Hepatocyte (in vitro differentiated cells): ENCODE measurements at regions not wholly inside any gene's neighbourhood (a gene's known extent, or its start where the extent isn't known, plus 50 kb on each side); places are given as distances from the start of the nearest gene placed in this dataset.

Experiments used
- DNase-seq: peaks from one replicate; pipeline ENCODE4 v3.0.0-alpha.2; 2016; ENCODE audit warnings: low spot score
- H2AFZ ChIP-seq: fragments of 200-600 bp; sonication (generic); 2 replicates; pipeline ENCODE4 v1.6.0; 2016; ENCODE audit warnings: antibody characterized with exemption, mild to moderate bottlenecking
- H3K27ac ChIP-seq: fragments of 200-600 bp; sonication (generic); 2 replicates; pipeline ENCODE4 v1.5.1; 2016; ENCODE audit warnings: mild to moderate bottlenecking
- H3K27me3 ChIP-seq: fragments of 200-600 bp; sonication (generic); 2 replicates; pipeline ENCODE4 v1.6.1; 2016
- H3K36me3 ChIP-seq: fragments of 200-600 bp; sonication (generic); replicated peaks from 2 replicates; pipeline ENCODE4 v1.5.1; 2016; ENCODE audit warnings: low read depth; ENCODE audit not compliant: insufficient read depth
- H3K4me1 ChIP-seq: fragments of 200-600 bp; sonication (generic); 2 replicates; pipeline ENCODE4 v1.5.1; 2016; ENCODE audit warnings: mild to moderate bottlenecking, moderate library complexity; ENCODE audit not compliant: insufficient read depth
- H3K4me2 ChIP-seq: fragments of 200-600 bp; sonication (generic); 2 replicates; pipeline ENCODE4 v1.6.0; 2016
- H3K4me3 ChIP-seq: fragments of 200-600 bp; sonication (generic); 2 replicates; pipeline ENCODE4 v1.5.1; 2016; ENCODE audit warnings: mild to moderate bottlenecking
- H3K79me2 ChIP-seq: fragments of 200-600 bp; sonication (generic); 2 replicates; pipeline ENCODE4 v1.6.0; 2017; ENCODE audit warnings: mild to moderate bottlenecking
- H3K9me2 ChIP-seq: fragments of 200-600 bp; sonication (generic); replicated peaks from 2 replicates; pipeline ENCODE4 v1.6.0; 2017; ENCODE audit warnings: mild to moderate bottlenecking; ENCODE audit not compliant: insufficient read depth
- H3K9me3 ChIP-seq: fragments of 200-600 bp; sonication (generic); 2 replicates; pipeline ENCODE4 v1.5.1; 2016; ENCODE audit warnings: low read depth, mild to moderate bottlenecking
- H4K20me1 ChIP-seq: fragments of 200-600 bp; sonication (generic); 2 replicates; pipeline ENCODE4 v1.6.0; 2016; ENCODE audit warnings: mild to moderate bottlenecking; ENCODE audit not compliant: insufficient read depth, poor library complexity, severe bottlenecking
- EZH2 ChIP-seq: fragments of 200-600 bp; sonication (generic); IDR thresholded peaks from 2 replicates; pipeline ENCODE4 v1.6.1; 2016; ENCODE audit warnings: antibody characterized with exemption, mild to moderate bottlenecking, borderline replicate concordance
- EZH2phosphoT487 ChIP-seq: fragments of 200-600 bp; sonication (generic); IDR thresholded peaks from one replicate; pipeline ENCODE4 v1.6.1; 2018; ENCODE audit warnings: antibody characterized with exemption, mild to moderate bottlenecking, low read depth, moderate library complexity; ENCODE audit not compliant: unreplicated experiment, severe bottlenecking
- WGBS: methylation state at CpG from one replicate; pipeline ENCODE4 v1.1.6; 2016; ENCODE audit warnings: low lambda C conversion rate; ENCODE audit errors: missing lambda C conversion rate; 5-methylcytosine and 5-hydroxymethylcytosine counted together
- TF ChIP-seq, protein P1 (sequence below): fragments of 200-600 bp; sonication (generic); IDR thresholded peaks from 2 replicates; pipeline ENCODE4 v1.5.1; 2016; ENCODE audit warnings: antibody characterized with exemption, mild to moderate bottlenecking; ENCODE audit not compliant: poor library complexity

DNA sequence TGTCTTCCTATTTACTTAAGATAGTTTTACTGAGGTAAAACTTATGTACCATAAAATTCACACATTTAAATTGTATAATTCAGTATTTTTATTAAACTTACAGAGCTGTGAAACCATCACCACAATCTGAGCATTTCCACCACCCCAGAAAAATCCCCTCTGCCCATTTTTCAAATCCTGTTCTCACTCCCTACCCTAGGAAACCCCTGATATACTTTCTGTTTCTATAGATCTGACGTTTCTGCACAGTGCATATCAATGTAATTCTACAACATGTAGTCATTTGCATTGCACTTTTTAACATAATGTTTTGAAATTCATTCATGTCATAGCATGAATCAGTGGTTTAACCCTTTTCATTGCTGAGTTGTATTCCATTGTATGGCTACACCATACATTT is 96.7 kb upstream of the OPRM1 start:
- no peaks in the 10 kb centered on the region for H3K27me3 ChIP-seq
- H3K9me3 ChIP-seq: no peaks in the 10 kb centered on the region
- no peak for DNase-seq
- WGBS: 93% methylated on average over 1 of the region's 1 CpG
- H3K4me1 ChIP-seq: peaks cover 5% of the 10 kb centered on the region
- no peak overlapping the region for H3K27ac ChIP-seq
- no peak overlapping the region for H3K4me2 ChIP-seq
- no peaks in the 10 kb centered on the region for H3K36me3 ChIP-seq
- H3K9me2 ChIP-seq: no peaks in the 10 kb centered on the region
- no peak overlapping the region for H3K4me3 ChIP-seq
- no peaks in the 10 kb centered on the region for H4K20me1 ChIP-seq
- TF ChIP-seq EZH2phosphoT487 (no peak), EZH2 (no peak)
- TF ChIP-seq, protein P1, sequence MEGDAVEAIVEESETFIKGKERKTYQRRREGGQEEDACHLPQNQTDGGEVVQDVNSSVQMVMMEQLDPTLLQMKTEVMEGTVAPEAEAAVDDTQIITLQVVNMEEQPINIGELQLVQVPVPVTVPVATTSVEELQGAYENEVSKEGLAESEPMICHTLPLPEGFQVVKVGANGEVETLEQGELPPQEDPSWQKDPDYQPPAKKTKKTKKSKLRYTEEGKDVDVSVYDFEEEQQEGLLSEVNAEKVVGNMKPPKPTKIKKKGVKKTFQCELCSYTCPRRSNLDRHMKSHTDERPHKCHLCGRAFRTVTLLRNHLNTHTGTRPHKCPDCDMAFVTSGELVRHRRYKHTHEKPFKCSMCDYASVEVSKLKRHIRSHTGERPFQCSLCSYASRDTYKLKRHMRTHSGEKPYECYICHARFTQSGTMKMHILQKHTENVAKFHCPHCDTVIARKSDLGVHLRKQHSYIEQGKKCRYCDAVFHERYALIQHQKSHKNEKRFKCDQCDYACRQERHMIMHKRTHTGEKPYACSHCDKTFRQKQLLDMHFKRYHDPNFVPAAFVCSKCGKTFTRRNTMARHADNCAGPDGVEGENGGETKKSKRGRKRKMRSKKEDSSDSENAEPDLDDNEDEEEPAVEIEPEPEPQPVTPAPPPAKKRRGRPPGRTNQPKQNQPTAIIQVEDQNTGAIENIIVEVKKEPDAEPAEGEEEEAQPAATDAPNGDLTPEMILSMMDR: no peak
- H2AFZ ChIP-seq: no peak overlapping the region
- no peaks in the 10 kb centered on the region for H3K79me2 ChIP-seq

DNA sequence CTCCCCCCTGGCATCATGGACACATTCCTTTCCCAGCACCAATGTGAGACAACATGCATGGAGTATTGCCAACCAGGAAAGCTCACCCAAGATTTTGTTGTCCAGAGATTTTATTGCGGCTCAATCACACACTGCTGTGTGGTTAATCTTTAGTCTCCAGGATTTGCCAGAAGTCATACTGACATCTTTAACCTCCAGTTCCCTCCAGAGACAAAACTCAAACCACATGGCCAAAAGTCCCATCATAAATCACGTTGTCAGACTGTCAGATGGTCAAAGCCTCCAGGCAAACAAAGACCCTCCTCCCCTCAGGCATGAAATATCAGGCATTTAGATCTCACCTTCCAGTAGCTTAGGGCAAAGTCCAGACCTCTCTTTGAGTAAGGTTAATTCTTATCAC is 97.3 kb upstream of the OPRM1 start:
- Histone ChIP-seq H2AFZ (no peak overlapping the region), H3K79me2 (no peaks in the 10 kb centered on the region), H3K4me2 (no peak overlapping the region), H3K4me3 (no peak overlapping the region), H3K36me3 (no peaks in the 10 kb centered on the region), H3K9me3 (no peaks in the 10 kb centered on the region), H4K20me1 (no peaks in the 10 kb centered on the region), H3K9me2 (no peaks in the 10 kb centered on the region), H3K27me3 (no peaks in the 10 kb centered on the region), H3K27ac (no peak overlapping the region), H3K4me1 (peaks cover 5% of the 10 kb centered on the region)
- peak; percentile 67 for DNase-seq
- no peak for TF ChIP-seq EZH2
- no peak for TF ChIP-seq EZH2phosphoT487
- TF ChIP-seq, protein P1: no peak
- 42% methylated on average over 2 of the region's 2 CpGs for WGBS

DNA sequence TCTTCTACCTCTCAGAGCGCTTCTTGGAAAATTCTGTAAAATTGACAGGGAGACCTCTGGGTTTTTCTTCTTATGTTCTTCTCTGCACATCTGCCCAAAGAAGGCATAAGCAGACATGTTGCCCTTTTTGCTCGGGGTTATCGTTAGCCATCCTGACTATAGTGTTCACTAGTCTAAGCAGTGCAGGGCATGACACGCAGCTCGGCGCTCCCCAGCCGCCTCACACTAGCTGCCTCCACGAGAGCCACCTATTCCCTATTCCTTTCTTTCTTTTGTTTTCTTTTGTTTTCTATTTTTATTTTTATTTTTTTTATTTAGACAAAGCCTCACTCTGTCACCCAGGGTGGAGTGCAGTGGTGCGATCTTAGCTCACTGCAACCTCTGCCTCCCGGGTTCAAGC is 100.2 kb upstream of the OPRM1 start:
- Histone ChIP-seq H3K4me3 (no peak overlapping the region), H4K20me1 (no peaks in the 10 kb centered on the region), H3K4me1 (peaks cover 5% of the 10 kb centered on the region), H3K27me3 (no peaks in the 10 kb centered on the region), H3K79me2 (no peaks in the 10 kb centered on the region), H3K9me3 (no peaks in the 10 kb centered on the region), H3K27ac (no peak overlapping the region), H3K36me3 (no peaks in the 10 kb centered on the region), H2AFZ (no peak overlapping the region), H3K4me2 (no peak overlapping the region), H3K9me2 (no peaks in the 10 kb centered on the region)
- no peak for DNase-seq
- TF ChIP-seq EZH2 (no peak), EZH2phosphoT487 (no peak)
- TF ChIP-seq, protein P1: no peak
- WGBS: 77% methylated on average over 10 of the region's 10 CpGs

DNA sequence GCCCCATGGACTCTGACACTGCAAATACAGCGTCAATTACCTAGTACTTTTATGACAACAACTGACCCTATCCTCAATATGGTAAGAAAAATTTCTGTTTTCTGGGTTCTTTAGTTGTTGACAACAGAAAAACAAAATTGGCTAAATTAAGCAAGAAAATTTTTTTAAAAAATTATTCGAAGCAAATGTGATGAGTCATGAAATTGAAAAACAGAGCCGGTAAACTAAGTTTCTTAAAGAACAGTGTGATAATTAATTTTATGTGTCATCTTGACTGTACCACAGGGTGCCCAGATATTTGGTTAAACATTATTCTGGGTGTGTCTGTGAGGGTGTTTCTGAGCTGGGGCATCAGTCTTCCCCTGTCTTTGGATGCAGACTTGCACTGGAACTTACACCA is 107.6 kb upstream of the OPRM1 start:
- Histone ChIP-seq H4K20me1 (no peaks in the 10 kb centered on the region), H3K79me2 (no peaks in the 10 kb centered on the region), H2AFZ (no peak overlapping the region), H3K27me3 (no peaks in the 10 kb centered on the region), H3K4me1 (no peaks in the 10 kb centered on the region), H3K27ac (no peak overlapping the region), H3K36me3 (no peaks in the 10 kb centered on the region), H3K9me3 (no peaks in the 10 kb centered on the region), H3K4me3 (no peak overlapping the region), H3K4me2 (no peak overlapping the region), H3K9me2 (no peaks in the 10 kb centered on the region)
- no peak for DNase-seq
- 89% methylated on average over 3 of the region's 3 CpGs for WGBS
- TF ChIP-seq EZH2phosphoT487: no peak
- no peak for TF ChIP-seq EZH2
- TF ChIP-seq, protein P1: no peak
